OCI-LY3 (cell line): ENCODE measurements at regions not wholly inside any gene's neighbourhood (a gene's known extent, or its start where the extent isn't known, plus 50 kb on each side); places are given as distances from the start of the nearest gene placed in this dataset.
"Not testable (repeated sequence)": the region's sequence is repeated elsewhere in the genome, so short reads cannot be mapped to it uniquely, and the experiment has no call there.

Experiments
- H2AFZ ChIP-seq: fragments of 200-600, 300-600 bp; shearing (Covaris generic); 2 replicates; pipeline ENCODE4 v1.6.0; 2014; ENCODE audit warnings: antibody characterized with exemption, low read depth, low read length
- H3K27ac ChIP-seq: fragments of 200-600, 300-600 bp; sonication (generic); 2 replicates; pipeline ENCODE4 v1.5.1; 2014; ENCODE audit warnings: mild to moderate bottlenecking, low read length, moderate library complexity, mixed read lengths
- H3K27me3 ChIP-seq: fragments of 200-600, 300-600 bp; sonication (generic); 2 replicates; pipeline ENCODE4 v1.6.1; 2014; ENCODE audit warnings: low read depth, low read length, mixed read lengths
- H3K36me3 ChIP-seq: fragments of 200-600, 300-600 bp; sonication (generic); replicated peaks from 2 replicates; pipeline ENCODE3; 2014; ENCODE audit warnings: low read depth, low read length, mixed read lengths
- H3K4me1 ChIP-seq: fragments of 300-600, 200-600 bp; sonication (generic); 2 replicates; pipeline ENCODE4 v1.6.1; 2014; ENCODE audit warnings: low read length, mixed read lengths
- H3K4me2 ChIP-seq: fragments of 200-600, 300-600 bp; sonication (generic); 2 replicates; pipeline ENCODE4 v1.6.1; 2014; ENCODE audit warnings: low read length, mixed read lengths
- H3K4me3 ChIP-seq: fragments of 300-600, 200-600 bp; sonication (generic); 2 replicates; pipeline ENCODE4 v1.5.1; 2014; ENCODE audit warnings: antibody characterized with exemption, mild to moderate bottlenecking, low read length, moderate library complexity
- H3K79me2 ChIP-seq: fragments of 300-600, 200-600 bp; shearing (Covaris generic); 2 replicates; pipeline ENCODE4 v1.6.1; 2014; ENCODE audit warnings: mild to moderate bottlenecking, low read length, mixed read lengths
- H3K9ac ChIP-seq: fragments of 300-600, 200-600 bp; shearing (Covaris generic); 2 replicates; pipeline ENCODE4 v1.6.0; 2014; ENCODE audit warnings: mild to moderate bottlenecking, low read length, moderate library complexity
- H3K9me3 ChIP-seq: fragments of 200-600, 300-600 bp; shearing (Covaris generic); 2 replicates; pipeline ENCODE4 v1.6.1; 2014; ENCODE audit warnings: low read length, mixed read lengths; ENCODE audit not compliant: insufficient read depth
- H4K20me1 ChIP-seq: fragments of 200-600, 300-600 bp; sonication (generic); 2 replicates; pipeline ENCODE4 v1.6.1; 2016; ENCODE audit warnings: low read length, mixed read lengths; ENCODE audit not compliant: insufficient read depth
- EZH2phosphoT487 ChIP-seq: fragments of 200-600 bp; shearing (Covaris generic); IDR thresholded peaks from 2 replicates; pipeline ENCODE4 v1.6.1; 2018; ENCODE audit warnings: antibody characterized with exemption, mixed run types, low read depth
- TF ChIP-seq, protein P1 (sequence below): fragments of 200-600, 300-600 bp; sonication (generic); IDR thresholded peaks from 2 replicates; pipeline ENCODE4 v1.5.1; 2014; ENCODE audit warnings: antibody characterized with exemption, low read length, low read depth

GRCh38 chr11:38131535-38131934 lies 1533.5 kb upstream of the RAG2 start:
- TF ChIP-seq, protein P1, sequence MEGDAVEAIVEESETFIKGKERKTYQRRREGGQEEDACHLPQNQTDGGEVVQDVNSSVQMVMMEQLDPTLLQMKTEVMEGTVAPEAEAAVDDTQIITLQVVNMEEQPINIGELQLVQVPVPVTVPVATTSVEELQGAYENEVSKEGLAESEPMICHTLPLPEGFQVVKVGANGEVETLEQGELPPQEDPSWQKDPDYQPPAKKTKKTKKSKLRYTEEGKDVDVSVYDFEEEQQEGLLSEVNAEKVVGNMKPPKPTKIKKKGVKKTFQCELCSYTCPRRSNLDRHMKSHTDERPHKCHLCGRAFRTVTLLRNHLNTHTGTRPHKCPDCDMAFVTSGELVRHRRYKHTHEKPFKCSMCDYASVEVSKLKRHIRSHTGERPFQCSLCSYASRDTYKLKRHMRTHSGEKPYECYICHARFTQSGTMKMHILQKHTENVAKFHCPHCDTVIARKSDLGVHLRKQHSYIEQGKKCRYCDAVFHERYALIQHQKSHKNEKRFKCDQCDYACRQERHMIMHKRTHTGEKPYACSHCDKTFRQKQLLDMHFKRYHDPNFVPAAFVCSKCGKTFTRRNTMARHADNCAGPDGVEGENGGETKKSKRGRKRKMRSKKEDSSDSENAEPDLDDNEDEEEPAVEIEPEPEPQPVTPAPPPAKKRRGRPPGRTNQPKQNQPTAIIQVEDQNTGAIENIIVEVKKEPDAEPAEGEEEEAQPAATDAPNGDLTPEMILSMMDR = no peak
- TF ChIP-seq EZH2phosphoT487 = no peak
- Histone ChIP-seq H2AFZ (no peak overlapping the region), H3K36me3 (no peaks in the 10 kb centered on the region)

GRCh38 chr11:38130976-38131375 lies 1532.9 kb upstream of the RAG2 start:
- Histone ChIP-seq H3K27ac (no peak overlapping the region), H3K4me3 (no peak overlapping the region), H3K9ac (no peak overlapping the region), H3K4me2 (no peak overlapping the region), H3K4me1 (no peaks in the 10 kb centered on the region), H3K79me2 (no peaks in the 10 kb centered on the region), H3K9me3 (no peaks in the 10 kb centered on the region), H3K27me3 (no peaks in the 10 kb centered on the region), H4K20me1 (no peaks in the 10 kb centered on the region), H2AFZ (no peak overlapping the region), H3K36me3 (no peaks in the 10 kb centered on the region)
- TF ChIP-seq, protein P1 = no peak
- TF ChIP-seq EZH2phosphoT487 = no peak

More at GRCh38 chr11:38131535-38131934, 1533.5 kb upstream of the RAG2 start:
- no peak overlapping the region for H3K9ac ChIP-seq
- H3K9me3 ChIP-seq = no peaks in the 10 kb centered on the region
- no peak overlapping the region for H3K4me2 ChIP-seq
- no peaks in the 10 kb centered on the region for H3K4me1 ChIP-seq
- no peaks in the 10 kb centered on the region for H3K27me3 ChIP-seq
- H3K4me3 ChIP-seq = no peak overlapping the region
- no peak overlapping the region for H3K27ac ChIP-seq
- no peaks in the 10 kb centered on the region for H4K20me1 ChIP-seq
- H3K79me2 ChIP-seq = no peaks in the 10 kb centered on the region

DNA sequence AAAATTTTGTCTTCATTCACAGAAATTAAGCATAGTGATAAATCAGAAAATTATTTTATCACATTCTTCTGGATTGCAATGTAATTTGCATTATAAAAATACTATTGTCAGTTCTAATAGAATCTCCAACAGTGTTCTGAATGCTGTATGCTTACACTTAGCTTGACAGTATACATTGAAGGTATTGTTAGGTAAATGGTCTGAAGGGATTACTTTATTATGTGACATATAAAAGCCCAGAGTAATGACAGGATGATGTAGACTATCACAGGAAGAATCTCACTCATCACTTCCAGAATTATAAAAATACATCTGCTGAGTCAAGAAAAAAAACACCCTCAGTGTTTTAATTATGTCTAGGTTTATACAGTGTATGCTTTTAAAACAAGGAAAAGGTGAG lies 1532.5 kb upstream of the RAG2 start:
- H4K20me1 ChIP-seq = no peaks in the 10 kb centered on the region
- H3K4me3 ChIP-seq = no peak overlapping the region
- no peak overlapping the region for H3K9ac ChIP-seq
- H3K27ac ChIP-seq = no peak overlapping the region
- H3K79me2 ChIP-seq = no peaks in the 10 kb centered on the region
- TF ChIP-seq, protein P1 = no peak
- no peak for TF ChIP-seq EZH2phosphoT487
- H3K9me3 ChIP-seq = no peaks in the 10 kb centered on the region
- no peaks in the 10 kb centered on the region for H3K27me3 ChIP-seq
- H2AFZ ChIP-seq = no peak overlapping the region
- H3K4me2 ChIP-seq = no peak overlapping the region
- H3K36me3 ChIP-seq = no peaks in the 10 kb centered on the region
- no peaks in the 10 kb centered on the region for H3K4me1 ChIP-seq

DNA sequence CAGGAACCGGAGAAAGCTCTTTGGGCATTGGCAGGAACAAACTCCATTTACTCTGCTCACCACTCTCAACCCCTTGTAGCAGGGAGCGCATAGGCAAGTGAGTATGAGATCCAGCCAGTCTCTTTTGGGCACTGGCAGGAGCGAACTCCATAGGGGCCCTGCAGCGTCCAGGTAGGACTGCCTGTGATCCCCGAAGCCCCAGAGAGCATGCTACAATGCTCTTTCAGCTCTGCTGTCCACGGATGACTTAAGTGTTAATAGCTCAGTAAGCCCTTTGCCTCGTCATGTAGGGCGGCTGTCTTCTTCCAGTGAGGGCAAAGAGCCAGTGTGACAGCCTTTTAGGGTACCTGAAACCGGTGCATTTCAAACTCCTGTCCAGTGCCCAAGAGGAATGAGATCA lies 1525.6 kb upstream of the RAG2 start:
- Histone ChIP-seq H3K9ac (no peak overlapping the region), H3K4me3 (no peak overlapping the region), H3K4me1 (no peaks in the 10 kb centered on the region), H3K4me2 (no peak overlapping the region), H3K27ac (no peak overlapping the region), H3K27me3 (no peaks in the 10 kb centered on the region), H3K9me3 (no peaks in the 10 kb centered on the region), H3K79me2 (no peaks in the 10 kb centered on the region), H4K20me1 (no peaks in the 10 kb centered on the region), H2AFZ (no peak overlapping the region), H3K36me3 (no peaks in the 10 kb centered on the region)
- TF ChIP-seq EZH2phosphoT487 = no peak
- TF ChIP-seq, protein P1 = no peak

- H3K4me1 ChIP-seq, H3K4me2 ChIP-seq, H3K4me3 ChIP-seq, H3K27ac ChIP-seq, H3K9me3 ChIP-seq, H3K36me3 ChIP-seq, H3K27me3 ChIP-seq, H2AFZ ChIP-seq, H3K9ac ChIP-seq, H3K79me2 ChIP-seq, H4K20me1 ChIP-seq: not testable (repeated sequence)
Measured at GRCh38 chr11:38116616-38117015, 1518.6 kb upstream of the RAG2 start.

DNA sequence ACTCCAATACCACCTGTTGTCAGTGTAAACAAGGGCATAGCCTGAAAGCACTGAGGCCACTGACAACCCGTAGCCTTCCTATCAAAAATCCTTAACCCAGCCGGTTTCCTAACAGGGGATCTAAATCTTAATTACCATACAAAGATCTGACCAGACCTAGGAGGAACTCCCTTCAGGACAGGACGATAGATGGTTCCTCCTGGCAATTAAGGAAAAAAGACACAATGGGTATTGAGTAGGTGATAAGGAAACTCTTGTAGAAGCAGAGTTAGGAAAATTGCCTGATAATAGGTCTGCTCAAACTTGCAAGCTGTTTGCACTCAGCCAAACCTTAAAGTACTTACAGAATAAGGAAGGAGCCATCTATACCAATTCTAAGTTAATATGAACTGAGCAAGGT lies 1517.3 kb upstream of the RAG2 start:
- not testable (repeated sequence) for H3K4me1 ChIP-seq, H3K79me2 ChIP-seq, H3K27me3 ChIP-seq, H4K20me1 ChIP-seq, H3K4me3 ChIP-seq, H3K27ac ChIP-seq, H3K36me3 ChIP-seq, H3K9me3 ChIP-seq, H3K9ac ChIP-seq, H2AFZ ChIP-seq, H3K4me2 ChIP-seq
